Activated T-helper 1 cell treated with anti-CD3 and anti-CD28 coated beads, Interleukin-12 subunit alpha, Interleukin-12 subunit beta, Interleukin-2, Interleukin-4 antibody, amounts not matched to agents 30 ng/mL and 10 ng/mL and 1 ng/mL, durations not matched to agents 14 hours and 24 hours and 36 hours (primary cell): ENCODE measurements at regions not wholly inside any gene's neighbourhood (a gene's known extent, or its start where the extent isn't known, plus 50 kb on each side); places are given as distances from the start of the nearest gene placed in this dataset.
"Not testable (repeated sequence)": the region's sequence is repeated elsewhere in the genome, so short reads cannot be mapped to it uniquely, and the experiment has no call there.

ENCODE experiments used
- DNase-seq: peaks from one replicate; pipeline ENCODE4 v3.0.0; 2021; ENCODE audit warnings: low spot score
- H3K27ac Mint-ChIP-seq: one replicate; pipeline ENCODE4 v1.8.0; 2021; ENCODE audit warnings: mild to moderate bottlenecking, mixed read lengths
- H3K27me3 Mint-ChIP-seq: one replicate; pipeline ENCODE4 v1.8.0; 2022; ENCODE audit warnings: mild to moderate bottlenecking, moderate library complexity, mixed read lengths; ENCODE audit not compliant: insufficient read depth
- H3K36me3 Mint-ChIP-seq: one replicate; pipeline ENCODE4 v1.8.0; 2021; ENCODE audit warnings: low read depth, mixed read lengths
- H3K4me1 Mint-ChIP-seq: one replicate; pipeline ENCODE4 v1.8.0; 2021; ENCODE audit warnings: low read depth, mixed read lengths
- H3K4me3 Mint-ChIP-seq: one replicate; pipeline ENCODE4 v1.8.0; 2021; ENCODE audit warnings: mild to moderate bottlenecking, moderate library complexity, mixed read lengths
- H3K9me3 Mint-ChIP-seq: one replicate; pipeline ENCODE4 v1.8.0; 2021; ENCODE audit warnings: mixed read lengths
- intact Hi-C: fragments of 100-400 bp; cut with micrococcal nuclease; formaldehyde crosslinking; loops from one replicate; pipeline ENCODE4 v1.15.1; 2024

DNA sequence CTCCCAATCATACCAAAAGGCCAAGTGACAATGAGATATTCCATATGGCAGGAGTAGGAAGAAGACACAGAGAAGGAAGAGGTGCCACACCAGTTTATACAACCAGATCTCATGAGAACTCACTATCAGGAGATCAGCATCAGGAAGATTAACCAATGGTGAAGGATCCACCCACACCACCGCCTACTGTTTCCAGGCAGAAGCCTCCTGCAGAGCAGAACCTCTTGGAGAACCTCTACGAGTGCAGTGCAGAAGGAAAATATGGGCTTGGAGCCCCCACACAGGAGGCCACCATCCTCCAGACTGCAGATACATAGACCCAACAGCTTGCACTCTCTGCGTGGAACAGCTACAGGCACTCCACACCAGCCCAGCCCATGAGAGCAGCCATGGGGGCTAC lies 264.4 kb downstream of the POTED start:
- H3K9me3 Mint-ChIP-seq, H3K27me3 Mint-ChIP-seq, H3K4me3 Mint-ChIP-seq, intact Hi-C loops, DNase-seq, H3K4me1 Mint-ChIP-seq, H3K27ac Mint-ChIP-seq, H3K36me3 Mint-ChIP-seq: not testable (repeated sequence)

DNA sequence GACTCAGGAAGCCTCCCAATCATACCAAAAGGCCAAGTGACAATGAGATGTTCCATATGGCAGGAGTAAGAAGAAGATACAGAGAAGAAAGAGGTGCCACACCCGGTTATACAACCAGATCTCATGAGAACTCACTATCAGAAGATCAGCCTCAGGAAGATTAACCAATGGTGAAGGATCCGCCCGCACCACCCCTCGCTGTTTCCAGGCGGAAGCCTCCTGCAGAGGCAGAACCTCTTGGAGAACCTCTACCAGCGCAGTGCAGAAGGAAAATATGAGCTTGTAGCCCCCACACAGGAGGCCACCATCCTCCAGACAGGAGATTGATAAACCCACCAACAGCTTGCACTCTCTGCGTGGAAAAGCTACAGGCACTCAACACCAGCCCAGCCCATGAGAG lies 245.1 kb downstream of the POTED start:
- no peak for DNase-seq
- H3K9me3 Mint-ChIP-seq, result peaks cover 4% of the 10 kb centered on the region
- H3K4me3 Mint-ChIP-seq, result no peak overlapping the region
- H3K27me3 Mint-ChIP-seq, result no peaks in the 10 kb centered on the region
- no peak overlapping the region for H3K27ac Mint-ChIP-seq
- no peaks in the 10 kb centered on the region for H3K36me3 Mint-ChIP-seq
- intact Hi-C loops, result no loop called here
- no peaks in the 10 kb centered on the region for H3K4me1 Mint-ChIP-seq

DNA sequence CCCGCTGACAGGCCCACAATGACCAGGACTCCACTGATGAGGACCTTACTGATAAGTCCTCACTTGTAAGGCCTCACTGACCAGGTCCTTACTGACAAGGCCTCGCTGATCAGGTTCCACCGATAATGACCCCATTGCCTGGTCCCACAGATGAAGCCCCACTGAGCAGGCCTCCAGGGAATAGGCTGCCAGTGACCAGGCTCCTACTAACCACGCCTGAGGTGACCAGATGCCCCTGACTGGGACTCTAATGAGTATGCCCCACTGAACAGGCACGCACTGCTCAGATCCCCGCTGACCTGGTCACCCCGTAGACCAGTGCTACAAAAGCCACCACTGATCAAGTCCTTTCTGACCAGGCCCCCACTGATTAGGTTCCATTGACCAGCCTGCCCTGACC lies 241.2 kb downstream of the POTED start:
- DNase-seq, H3K27me3 Mint-ChIP-seq, H3K9me3 Mint-ChIP-seq, intact Hi-C loops, H3K27ac Mint-ChIP-seq, H3K36me3 Mint-ChIP-seq, H3K4me3 Mint-ChIP-seq, H3K4me1 Mint-ChIP-seq: not testable (repeated sequence)

DNA sequence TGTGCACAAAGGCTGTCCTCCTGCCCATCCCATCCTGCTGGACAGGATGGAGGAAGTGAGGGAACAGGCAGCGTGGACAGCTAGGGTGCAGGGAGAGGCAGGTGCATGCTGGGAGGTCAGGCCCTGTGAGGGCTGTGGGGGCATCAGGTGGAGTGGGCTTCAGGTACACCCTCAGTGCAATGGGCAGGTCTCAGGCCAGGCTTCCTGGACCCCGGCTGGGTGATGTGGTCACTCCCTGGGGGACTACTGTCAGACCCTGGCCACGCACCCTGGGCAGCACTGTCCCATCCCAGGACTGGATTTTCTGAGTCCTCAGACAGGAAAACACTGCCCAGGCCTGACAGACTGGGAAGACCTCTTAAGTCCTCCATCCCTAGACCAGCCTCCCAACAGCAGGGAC lies 239.9 kb downstream of the POTED start:
- H3K9me3 Mint-ChIP-seq, intact Hi-C loops, H3K4me3 Mint-ChIP-seq: not testable (repeated sequence)

DNA sequence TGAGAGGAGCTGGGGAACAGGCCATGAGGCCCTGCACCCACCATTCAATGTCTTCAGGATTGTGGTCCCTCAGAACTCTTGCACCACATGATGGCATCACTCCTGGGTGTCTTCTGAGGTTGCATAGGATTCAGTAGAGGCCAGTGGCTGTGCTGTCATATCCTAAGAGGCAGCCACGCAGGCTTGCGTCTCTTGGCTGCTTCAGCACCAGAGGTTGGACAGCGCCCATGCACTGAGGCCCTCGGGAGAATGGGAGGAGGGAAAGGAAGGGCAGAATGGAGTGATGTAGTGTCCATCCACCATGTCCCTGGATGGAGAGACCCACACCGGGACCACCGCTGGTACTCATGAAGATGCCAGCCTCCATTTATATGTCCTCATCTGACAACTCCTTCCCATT lies 237.1 kb downstream of the POTED start:
- H3K27me3 Mint-ChIP-seq, H3K27ac Mint-ChIP-seq, intact Hi-C loops, H3K4me3 Mint-ChIP-seq, H3K36me3 Mint-ChIP-seq, H3K4me1 Mint-ChIP-seq, H3K9me3 Mint-ChIP-seq, DNase-seq: not testable (repeated sequence)

More for the DNA sequence above, 239.9 kb downstream of the POTED start:
- not testable (repeated sequence) for H3K36me3 Mint-ChIP-seq, H3K27ac Mint-ChIP-seq, H3K4me1 Mint-ChIP-seq, DNase-seq, H3K27me3 Mint-ChIP-seq

DNA sequence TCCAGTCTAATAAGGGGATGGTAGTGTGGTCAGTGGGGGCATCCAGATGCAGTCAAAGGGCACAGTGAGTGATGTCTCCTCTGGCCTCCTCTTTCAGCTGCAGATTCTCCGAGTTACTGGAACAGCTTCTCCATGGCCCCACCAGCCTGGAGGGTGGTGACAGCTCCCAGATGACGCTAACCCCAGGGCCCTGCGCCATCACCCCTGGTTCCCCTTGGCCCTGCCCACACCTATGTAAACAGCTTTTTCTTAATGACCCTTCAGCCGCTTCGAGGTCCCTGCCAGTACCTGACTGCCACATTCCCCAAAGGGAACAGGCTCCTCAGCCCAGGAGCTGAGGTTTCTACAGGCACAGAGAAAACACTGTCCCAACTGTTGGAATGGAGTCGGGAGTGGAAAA lies 235.0 kb downstream of the POTED start:
- H3K36me3 Mint-ChIP-seq, H3K27ac Mint-ChIP-seq, intact Hi-C loops, DNase-seq, H3K4me1 Mint-ChIP-seq, H3K27me3 Mint-ChIP-seq, H3K9me3 Mint-ChIP-seq, H3K4me3 Mint-ChIP-seq: not testable (repeated sequence)

DNA sequence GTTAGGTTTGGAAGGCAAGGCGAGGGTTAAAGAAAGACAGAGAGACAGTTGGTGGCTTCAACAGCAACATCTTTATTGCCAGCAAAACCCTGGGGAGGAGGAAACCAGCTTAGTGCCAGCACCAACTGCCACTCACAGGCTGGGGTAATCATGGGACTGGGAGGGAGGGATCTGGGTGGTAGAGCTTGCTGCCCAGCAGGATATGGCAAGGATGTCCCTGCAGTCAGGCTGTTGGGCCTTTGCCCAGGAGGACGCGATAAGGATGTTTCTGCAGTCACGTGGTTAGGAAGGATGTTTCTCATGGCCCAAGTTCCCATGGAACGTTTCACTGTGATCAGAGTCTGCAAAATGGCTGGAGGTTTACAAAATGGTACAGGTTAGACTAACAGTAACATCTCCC lies 233.5 kb downstream of the POTED start:
- intact Hi-C loops, DNase-seq, H3K4me3 Mint-ChIP-seq, H3K27ac Mint-ChIP-seq, H3K4me1 Mint-ChIP-seq, H3K27me3 Mint-ChIP-seq, H3K36me3 Mint-ChIP-seq: not testable (repeated sequence)
- peaks cover 23% of the 10 kb centered on the region for H3K9me3 Mint-ChIP-seq

DNA sequence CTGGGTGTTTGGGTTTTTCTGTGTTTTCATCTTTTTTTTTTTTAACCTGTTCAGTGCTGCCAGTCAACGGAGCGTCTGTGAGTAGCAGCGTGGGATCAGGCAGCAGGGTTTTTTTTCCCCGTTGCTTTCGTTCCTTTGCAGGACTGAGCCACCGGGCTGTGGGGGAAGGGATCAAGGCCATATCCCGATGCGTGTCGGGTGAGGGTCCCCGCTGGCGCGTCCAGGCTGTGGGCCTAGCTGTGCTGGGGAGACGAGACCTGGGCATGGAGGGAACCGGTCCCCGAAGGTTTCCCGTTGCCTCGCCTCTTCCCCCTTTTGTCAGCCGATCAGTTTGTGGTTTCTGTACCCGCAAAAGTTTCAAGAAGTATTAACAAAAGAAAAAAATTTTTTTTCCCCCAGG lies 218.1 kb downstream of the POTED start:
- H3K4me3 Mint-ChIP-seq, DNase-seq, H3K27ac Mint-ChIP-seq, H3K27me3 Mint-ChIP-seq, H3K36me3 Mint-ChIP-seq, H3K4me1 Mint-ChIP-seq, intact Hi-C loops, H3K9me3 Mint-ChIP-seq: not testable (repeated sequence)

DNA sequence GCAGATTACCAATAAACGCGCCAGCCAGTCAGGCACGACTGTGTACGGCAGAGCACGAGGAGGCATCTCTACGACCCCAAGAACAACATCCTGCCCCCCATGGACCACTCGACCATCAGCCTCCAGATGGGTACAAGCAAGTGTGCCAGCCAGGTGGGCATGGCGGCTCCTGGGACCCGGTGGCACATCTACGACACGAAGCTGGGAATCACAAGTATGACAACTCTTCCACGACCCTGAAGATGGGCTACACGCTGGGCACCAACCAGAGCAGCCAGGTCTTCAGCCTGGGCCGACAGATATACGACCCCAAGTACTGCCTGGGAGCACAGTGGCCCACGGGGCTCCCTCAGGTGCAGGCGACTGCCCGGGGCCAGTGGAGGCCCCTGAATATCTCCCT lies 217.6 kb downstream of the POTED start:
- Mint-ChIP-seq H3K9me3 (peaks cover 8% of the 10 kb centered on the region), H3K36me3 (no peaks in the 10 kb centered on the region), H3K4me1 (no peaks in the 10 kb centered on the region), H3K4me3 (no peak overlapping the region), H3K27ac (no peak overlapping the region), H3K27me3 (no peaks in the 10 kb centered on the region)
- DNase-seq, result no peak
- intact Hi-C loops, result no loop called here

DNA sequence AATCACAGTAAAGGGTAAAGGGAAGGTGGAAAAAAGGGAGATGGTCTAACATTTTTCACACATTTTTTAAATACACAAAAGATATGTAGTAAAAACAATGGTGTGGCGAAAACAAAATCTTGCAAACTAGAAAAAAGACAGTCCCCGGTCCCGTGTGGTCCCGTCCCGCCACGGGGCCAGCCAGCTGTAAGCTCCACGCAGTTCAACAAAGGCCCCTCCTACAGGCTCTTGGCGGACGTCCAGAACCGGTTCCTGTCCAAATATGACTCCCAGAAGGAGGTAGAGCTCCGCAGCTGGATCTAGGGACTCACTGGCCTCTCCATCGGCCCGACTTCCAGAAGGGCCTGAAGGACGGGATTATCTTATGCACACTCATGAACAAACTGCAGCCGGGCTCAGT lies 216.9 kb downstream of the POTED start:
- H3K4me1 Mint-ChIP-seq, H3K36me3 Mint-ChIP-seq, H3K27me3 Mint-ChIP-seq, DNase-seq, H3K9me3 Mint-ChIP-seq, H3K4me3 Mint-ChIP-seq, H3K27ac Mint-ChIP-seq, intact Hi-C loops: not testable (repeated sequence)

DNA sequence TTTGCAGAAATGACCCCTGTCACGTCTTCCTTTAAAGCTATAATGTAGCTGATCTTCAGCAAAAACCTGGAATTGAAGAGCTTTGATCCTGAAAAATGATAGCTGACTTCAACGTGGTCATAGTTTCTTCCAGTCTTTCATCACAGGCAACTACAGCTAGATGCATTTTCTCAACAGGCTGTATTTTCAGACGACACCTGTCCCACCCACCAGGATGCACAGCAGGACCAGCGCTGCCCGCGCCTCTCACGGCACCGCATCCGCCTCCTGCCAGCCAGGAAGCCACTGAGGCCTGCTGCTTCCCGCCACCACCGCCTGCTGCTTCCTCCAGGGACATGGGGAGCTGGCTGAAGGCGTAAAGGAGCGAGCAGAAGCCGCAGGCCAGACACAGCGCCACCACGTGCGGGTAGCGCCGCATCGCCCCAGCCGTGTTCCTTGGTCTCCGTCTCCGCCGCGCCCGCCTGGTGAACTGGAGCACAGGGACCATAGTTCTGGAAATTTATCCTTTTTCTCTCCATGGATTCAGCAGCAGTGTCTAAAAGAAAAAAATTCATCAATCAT lies 215.7 kb downstream of the POTED start:
- intact Hi-C loops, H3K9me3 Mint-ChIP-seq, H3K4me3 Mint-ChIP-seq, H3K27ac Mint-ChIP-seq, H3K27me3 Mint-ChIP-seq, H3K36me3 Mint-ChIP-seq, DNase-seq, H3K4me1 Mint-ChIP-seq: not testable (repeated sequence)

DNA sequence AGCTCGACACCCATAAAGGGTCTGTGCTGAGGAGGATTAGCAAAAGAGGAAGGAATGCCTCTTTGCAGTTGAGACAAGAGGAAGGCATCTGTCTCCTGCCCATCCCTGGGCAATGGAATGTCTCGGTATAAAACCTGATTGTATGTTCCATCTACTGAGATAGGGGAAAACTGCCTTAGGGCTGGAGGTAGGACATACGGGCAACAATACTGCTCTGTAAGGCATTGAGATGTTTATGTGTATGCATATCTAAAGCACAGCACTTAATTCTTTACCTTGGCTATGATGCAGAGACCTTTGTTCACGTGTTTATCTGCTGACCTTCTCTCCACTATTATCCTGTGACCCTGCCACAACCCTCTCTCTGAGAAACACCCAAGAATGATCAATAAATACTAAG lies 210.7 kb downstream of the POTED start:
- DNase-seq, H3K36me3 Mint-ChIP-seq, H3K27me3 Mint-ChIP-seq, H3K4me1 Mint-ChIP-seq, intact Hi-C loops, H3K9me3 Mint-ChIP-seq, H3K27ac Mint-ChIP-seq, H3K4me3 Mint-ChIP-seq: not testable (repeated sequence)

DNA sequence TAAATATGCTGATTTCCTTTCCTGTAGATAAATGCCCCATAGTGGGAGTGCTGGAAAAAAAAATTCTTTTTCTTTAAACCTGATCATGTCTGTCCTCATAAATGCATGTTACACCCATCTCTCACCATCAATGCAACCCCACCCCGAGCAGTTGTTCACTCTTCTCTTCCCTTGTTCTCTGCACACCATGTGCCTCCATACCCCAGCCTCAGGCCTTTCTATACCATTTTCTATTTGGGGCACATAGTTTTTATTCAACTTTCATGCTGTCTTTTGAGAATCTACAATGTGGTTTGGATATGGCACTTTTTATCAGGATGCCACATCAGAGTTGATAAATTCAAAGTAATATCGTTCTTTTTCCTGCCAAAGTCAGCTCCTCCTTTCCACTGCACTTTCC lies 202.6 kb downstream of the POTED start:
- not testable (repeated sequence) for H3K36me3 Mint-ChIP-seq, H3K4me1 Mint-ChIP-seq

DNA sequence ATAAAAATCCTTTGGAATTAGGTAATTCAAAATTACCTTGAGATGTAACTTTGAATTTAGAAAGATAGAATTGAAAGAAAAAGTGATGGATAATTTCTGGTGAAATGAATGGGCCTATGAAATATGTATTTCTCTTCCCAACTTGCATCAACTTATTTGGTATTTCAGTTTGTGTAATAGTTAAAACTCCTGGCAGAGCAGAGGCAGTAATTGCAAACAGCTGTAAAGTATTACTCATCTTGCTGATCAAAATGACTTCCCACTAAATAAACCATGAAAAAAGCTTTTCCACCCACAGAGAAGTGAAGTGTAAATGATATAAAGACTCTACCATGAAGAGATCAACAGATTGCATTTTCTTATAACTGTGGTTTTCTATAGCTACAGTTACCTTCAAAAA lies 201.0 kb downstream of the POTED start:
- H3K4me3 Mint-ChIP-seq, H3K9me3 Mint-ChIP-seq, DNase-seq, H3K4me1 Mint-ChIP-seq, H3K36me3 Mint-ChIP-seq, H3K27me3 Mint-ChIP-seq, intact Hi-C loops, H3K27ac Mint-ChIP-seq: not testable (repeated sequence)

More for the DNA sequence above, 202.6 kb downstream of the POTED start:
- H3K27me3 Mint-ChIP-seq, DNase-seq, H3K27ac Mint-ChIP-seq, intact Hi-C loops, H3K4me3 Mint-ChIP-seq, H3K9me3 Mint-ChIP-seq: not testable (repeated sequence)
